ENCODE measurements at regions not wholly inside any gene's neighbourhood (a gene's known extent, or its start where the extent isn't known, plus 50 kb on each side); places are given as distances from the start of the nearest gene placed in this dataset.

GRCh38 chr14:25118671-25119070 lies 68.7 kb upstream of the STXBP6 start (continued):
- TF ChIP-seq ZNF280D (CRISPR knock-in tag; IDR thresholded peaks at IDR 0.05), result no peak

GRCh38 chr14:25117342-25117741 lies 67.4 kb upstream of the STXBP6 start:
- in situ Hi-C loops (cut with HindIII; ENCODE audit: extremely low pct_ligation_motif_present, low pct_unique_long_range_greater_than_20kb) (no loop called here), intact Hi-C loops (cut with micrococcal nuclease; ENCODE audit: unreplicated experiment) (no loop called here)
- FAIRE-seq, result no peak
- Histone ChIP-seq H4K20me1 (ENCODE audit: insufficient read depth, low read length) (no peaks in the 10 kb centered on the region), H3K4me2 (ENCODE audit: low read depth, low read length) (no peak overlapping the region), H3K9me3 (ENCODE audit: low read length) (no peaks in the 10 kb centered on the region), H3K4me3 (replicated peaks in 1 of 3; ENCODE audit: insufficient read depth in 1 of 3, low read depth in 2 of 3, low read length in 3 of 3) (no peak overlapping the region), H3K27me3 (ENCODE audit: control insufficient read depth in 1 of 2, insufficient read depth in 2 of 2, low read length in 2 of 2) (no peaks in the 10 kb centered on the region), H3K9ac (ENCODE audit: insufficient read depth, low read depth, low read length) (no peak overlapping the region), H3K36me3 (replicated peaks in 1 of 2; ENCODE audit: control insufficient read depth in 1 of 2, insufficient read depth in 2 of 2, low read length in 2 of 2) (no peaks in the 10 kb centered on the region), H3K79me2 (ENCODE audit: insufficient read depth, low read length) (no peaks in the 10 kb centered on the region), H3K27ac (ENCODE audit: extremely low read length, insufficient read depth, low read length) (no peak overlapping the region), H2AFZ (ENCODE audit: low read length) (no peak overlapping the region), H3K4me1 (ENCODE audit: insufficient read depth, low read length) (no peaks in the 10 kb centered on the region)
- 38% methylated on average over 1 of the region's 1 CpG for WGBS (ENCODE audit: low lambda C conversion rate)
- DNase-seq (ENCODE audit: low spot score), result no peak
- ChIA-PET CTCF (ENCODE audit: low intra/inter-chr PET ratio, low total read pairs) (no interaction called here), POLR2A (no interaction called here)
- BruUV-seq (replicated peaks), result no TSS peak
- no peak for ATAC-seq
- TF ChIP-seq HOXA5 (CRISPR knock-in tag; IDR thresholded peaks at IDR 0.05) (no peak), ZKSCAN5 (CRISPR knock-in tag; IDR thresholded peaks at IDR 0.05) (no peak), ZNF18 (CRISPR knock-in tag; IDR thresholded peaks at IDR 0.05; ENCODE audit: insufficient replicate concordance) (no peak), ZNF484 (CRISPR knock-in tag; IDR thresholded peaks at IDR 0.05; ENCODE audit: borderline replicate concordance, low read depth) (no peak), ZBTB1 (CRISPR knock-in tag; IDR thresholded peaks at IDR 0.05; ENCODE audit: borderline replicate concordance) (no peak), ZNF607 (CRISPR knock-in tag; IDR thresholded peaks at IDR 0.05; ENCODE audit: borderline replicate concordance) (no peak), ZNF142 (CRISPR knock-in tag; IDR thresholded peaks at IDR 0.05) (no peak)

Measured in HepG2 (cell line).